HFFc6 (cell line): ENCODE measurements at regions not wholly inside any gene's neighbourhood (a gene's known extent, or its start where the extent isn't known, plus 50 kb on each side); places are given as distances from the start of the nearest gene placed in this dataset.

Experiments
- DNase-seq: peaks from one replicate; pipeline ENCODE4 v3.0.0-alpha.2; 2018
- H3K27ac Mint-ChIP-seq: 2 replicates; pipeline ENCODE4 v1.8.0; 2020; ENCODE audit warnings: mild to moderate bottlenecking, mixed read lengths
- H3K27me3 Mint-ChIP-seq: 2 replicates; pipeline ENCODE4 v1.8.0; 2021; ENCODE audit warnings: mild to moderate bottlenecking, moderate library complexity, mixed read lengths; ENCODE audit not compliant: insufficient read depth
- H3K36me3 Mint-ChIP-seq: 2 replicates; pipeline ENCODE4 v1.8.0; 2021; ENCODE audit warnings: low read depth, mixed read lengths
- H3K4me1 Mint-ChIP-seq: 2 replicates; pipeline ENCODE4 v1.8.0; 2020; ENCODE audit warnings: low read depth, mixed read lengths
- H3K4me3 Mint-ChIP-seq: 2 replicates; pipeline ENCODE4 v1.8.0; 2020; ENCODE audit warnings: mild to moderate bottlenecking, moderate library complexity, mixed read lengths
- H3K9me3 Mint-ChIP-seq: 2 replicates; pipeline ENCODE4 v1.8.0; 2020; ENCODE audit warnings: mild to moderate bottlenecking, mixed read lengths
- TF ChIP-seq, protein P1 (sequence below): fragments of 200-600 bp; sonication (generic); IDR thresholded peaks from 2 replicates; pipeline ENCODE4 v1.5.0; 2021; ENCODE audit warnings: antibody characterized with exemption, mild to moderate bottlenecking

DNA sequence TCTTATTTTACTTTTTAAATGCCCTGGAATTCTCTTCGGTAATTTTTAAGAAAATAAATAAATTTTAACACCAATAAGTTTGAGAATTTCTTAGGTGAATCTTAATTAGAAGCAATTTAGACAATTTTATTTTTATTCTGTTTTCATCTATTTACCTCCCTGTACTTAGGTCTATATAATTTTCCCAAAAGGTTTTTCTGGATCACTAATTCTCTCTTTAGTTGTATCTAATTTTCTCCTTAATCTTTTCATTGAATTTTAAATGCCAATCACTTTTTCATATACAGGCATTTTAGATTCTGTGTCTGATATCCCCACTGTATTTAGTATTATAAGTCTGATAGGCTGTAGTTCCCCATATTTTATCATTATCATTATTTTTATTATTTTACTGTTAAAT lies 845.3 kb downstream of the TRIML1 start:
- Mint-ChIP-seq H3K27ac (no peak overlapping the region), H3K4me1 (peaks cover 47% of the 10 kb centered on the region), H3K4me3 (no peak overlapping the region), H3K36me3 (no peaks in the 10 kb centered on the region), H3K27me3 (no peaks in the 10 kb centered on the region; the same call in 1 of the 2 replicates), H3K9me3 (peaks cover 4% of the 10 kb centered on the region)
- DNase-seq, result no peak
- TF ChIP-seq, protein P1, sequence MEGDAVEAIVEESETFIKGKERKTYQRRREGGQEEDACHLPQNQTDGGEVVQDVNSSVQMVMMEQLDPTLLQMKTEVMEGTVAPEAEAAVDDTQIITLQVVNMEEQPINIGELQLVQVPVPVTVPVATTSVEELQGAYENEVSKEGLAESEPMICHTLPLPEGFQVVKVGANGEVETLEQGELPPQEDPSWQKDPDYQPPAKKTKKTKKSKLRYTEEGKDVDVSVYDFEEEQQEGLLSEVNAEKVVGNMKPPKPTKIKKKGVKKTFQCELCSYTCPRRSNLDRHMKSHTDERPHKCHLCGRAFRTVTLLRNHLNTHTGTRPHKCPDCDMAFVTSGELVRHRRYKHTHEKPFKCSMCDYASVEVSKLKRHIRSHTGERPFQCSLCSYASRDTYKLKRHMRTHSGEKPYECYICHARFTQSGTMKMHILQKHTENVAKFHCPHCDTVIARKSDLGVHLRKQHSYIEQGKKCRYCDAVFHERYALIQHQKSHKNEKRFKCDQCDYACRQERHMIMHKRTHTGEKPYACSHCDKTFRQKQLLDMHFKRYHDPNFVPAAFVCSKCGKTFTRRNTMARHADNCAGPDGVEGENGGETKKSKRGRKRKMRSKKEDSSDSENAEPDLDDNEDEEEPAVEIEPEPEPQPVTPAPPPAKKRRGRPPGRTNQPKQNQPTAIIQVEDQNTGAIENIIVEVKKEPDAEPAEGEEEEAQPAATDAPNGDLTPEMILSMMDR, result no peak

DNA sequence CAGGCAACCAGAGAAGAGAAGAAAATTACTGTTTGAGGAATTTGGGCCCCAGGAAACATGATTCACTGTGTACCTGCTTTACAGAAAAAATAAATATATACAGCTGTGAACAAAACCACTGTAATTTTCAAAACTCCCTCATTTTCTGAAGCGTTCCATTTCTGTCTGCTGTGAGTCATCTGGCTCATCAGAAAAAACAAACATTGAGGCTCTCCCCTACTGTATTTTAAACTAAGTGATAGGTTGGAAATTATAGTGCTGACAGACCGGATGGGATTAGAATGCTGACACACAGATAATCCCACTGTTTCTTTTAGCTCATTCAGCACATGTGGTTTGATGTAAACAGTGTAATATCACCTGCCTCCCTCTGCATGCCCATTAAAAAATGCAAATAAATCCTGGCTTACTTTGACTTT lies 847.0 kb downstream of the TRIML1 start:
- TF ChIP-seq, protein P1, result no peak
- peaks cover 4% of the 10 kb centered on the region for H3K9me3 Mint-ChIP-seq
- H3K36me3 Mint-ChIP-seq, result no peaks in the 10 kb centered on the region
- H3K4me1 Mint-ChIP-seq, result peaks cover 34% of the 10 kb centered on the region
- no peak overlapping the region; the same call in 1 of the 2 replicates for H3K27ac Mint-ChIP-seq
- H3K4me3 Mint-ChIP-seq, result 0 out of 2 replicates have a peak overlapping the region, but pooled peaks have one; percentile 13
- peak; percentile 82 for DNase-seq
- H3K27me3 Mint-ChIP-seq, result no peaks in the 10 kb centered on the region; the same call in 1 of the 2 replicates

DNA sequence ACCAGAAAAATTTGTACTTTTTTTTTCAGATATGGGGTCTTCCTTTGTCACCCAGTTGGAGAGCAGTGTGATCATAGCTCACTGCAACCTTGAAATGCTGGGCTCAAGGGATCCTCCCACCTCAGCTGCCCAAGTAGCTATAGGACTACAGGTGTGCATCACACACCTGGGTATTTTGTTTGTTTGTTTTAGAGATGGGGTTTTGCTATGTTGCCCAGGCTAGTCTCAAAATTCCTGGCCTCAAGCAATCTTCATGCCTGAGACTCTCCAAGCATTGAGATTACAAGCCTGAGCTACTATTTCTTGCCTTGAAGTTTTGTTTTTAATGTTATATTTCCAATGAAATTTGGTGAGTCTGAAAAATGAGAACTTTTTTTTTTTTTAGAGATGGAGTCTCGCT lies 847.8 kb downstream of the TRIML1 start:
- H3K4me3 Mint-ChIP-seq, result no peak overlapping the region
- peaks cover 31% of the 10 kb centered on the region for H3K4me1 Mint-ChIP-seq
- DNase-seq, result no peak
- H3K9me3 Mint-ChIP-seq, result peaks cover 4% of the 10 kb centered on the region
- H3K27me3 Mint-ChIP-seq, result no peaks in the 10 kb centered on the region; the same call in 1 of the 2 replicates
- TF ChIP-seq, protein P1, result no peak
- H3K36me3 Mint-ChIP-seq, result no peaks in the 10 kb centered on the region
- H3K27ac Mint-ChIP-seq, result no peak overlapping the region

DNA sequence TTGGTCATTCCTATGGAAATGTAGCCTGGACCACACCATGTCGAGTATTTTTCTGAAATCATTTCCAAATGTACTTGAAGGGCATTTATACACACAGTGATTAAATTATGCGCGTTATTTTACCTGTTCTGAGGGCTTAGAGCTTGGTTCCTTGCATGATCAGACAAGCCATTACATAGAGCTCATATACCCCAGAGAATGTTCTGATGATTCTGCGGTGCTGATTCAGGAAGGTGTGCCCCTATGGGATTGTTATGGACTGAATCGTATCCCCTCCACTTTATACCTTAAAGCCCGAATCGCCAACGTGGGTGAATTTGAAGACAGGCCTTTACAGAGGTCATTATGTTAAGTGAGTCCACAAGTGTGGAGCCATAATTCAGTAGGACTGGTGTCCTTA lies 848.9 kb downstream of the TRIML1 start:
- H3K4me1 Mint-ChIP-seq, result peaks cover 37% of the 10 kb centered on the region
- TF ChIP-seq, protein P1, result no peak
- no peaks in the 10 kb centered on the region; the same call in 1 of the 2 replicates for H3K27me3 Mint-ChIP-seq
- H3K4me3 Mint-ChIP-seq, result no peak overlapping the region
- H3K9me3 Mint-ChIP-seq, result peaks cover 4% of the 10 kb centered on the region
- H3K36me3 Mint-ChIP-seq, result no peaks in the 10 kb centered on the region
- DNase-seq, result no peak
- no peak overlapping the region for H3K27ac Mint-ChIP-seq

DNA sequence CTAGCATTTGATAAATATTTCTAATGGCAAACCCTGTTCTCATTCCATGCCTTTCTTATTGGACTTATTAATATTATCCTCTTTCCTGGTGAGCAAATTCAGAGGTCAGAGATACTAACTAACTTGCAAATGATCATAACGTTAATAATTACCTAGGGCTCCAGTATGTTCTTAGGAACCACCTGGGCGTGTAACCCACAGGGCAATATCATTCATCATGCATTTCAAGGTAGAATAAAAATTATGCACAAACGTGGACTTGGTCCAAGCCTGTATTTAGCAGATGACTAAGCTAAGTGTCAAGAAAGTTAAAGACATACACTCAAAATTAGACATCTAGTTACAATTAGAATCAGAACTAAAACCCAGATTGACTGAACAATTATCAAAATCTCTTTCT lies 850.1 kb downstream of the TRIML1 start:
- TF ChIP-seq, protein P1, result no peak
- peaks cover 4% of the 10 kb centered on the region for H3K9me3 Mint-ChIP-seq
- H3K36me3 Mint-ChIP-seq, result no peaks in the 10 kb centered on the region
- no peak for DNase-seq
- no peaks in the 10 kb centered on the region; the same call in 1 of the 2 replicates for H3K27me3 Mint-ChIP-seq
- H3K4me3 Mint-ChIP-seq, result no peak overlapping the region
- H3K27ac Mint-ChIP-seq, result no peak overlapping the region
- H3K4me1 Mint-ChIP-seq, result peaks cover 47% of the 10 kb centered on the region

DNA sequence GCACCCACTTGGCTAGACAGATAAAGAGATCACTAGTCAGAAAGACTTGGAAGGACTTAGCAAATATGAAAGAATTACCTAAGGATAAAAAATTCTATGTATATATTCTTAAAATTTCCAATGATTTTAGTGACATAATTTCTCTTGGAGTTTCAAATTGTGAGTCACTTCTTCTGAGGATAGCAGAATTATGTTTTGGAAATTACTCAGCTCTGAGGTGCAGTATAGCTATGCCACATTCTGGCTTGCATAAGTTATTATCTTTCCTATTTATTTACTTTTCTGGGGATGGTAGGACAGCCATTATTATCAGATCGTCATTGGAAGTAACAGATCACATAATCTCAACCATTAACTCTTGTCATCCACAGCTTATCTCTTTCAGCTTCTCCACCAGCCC lies 853.5 kb downstream of the TRIML1 start:
- Mint-ChIP-seq H3K4me3 (no peak overlapping the region; the same call in 1 of the 2 replicates), H3K27me3 (peaks cover 2% of the 10 kb centered on the region; the same call in 1 of the 2 replicates), H3K4me1 (peaks cover 33% of the 10 kb centered on the region), H3K27ac (peak overlapping the region; percentile 1; the same call in 1 of the 2 replicates), H3K36me3 (no peaks in the 10 kb centered on the region), H3K9me3 (no peaks in the 10 kb centered on the region)
- TF ChIP-seq, protein P1, result no peak
- DNase-seq, result no peak
